Heart left ventricle (tissue), 13 donors: ENCODE measurements at regions not wholly inside any gene's neighbourhood (a gene's known extent, or its start where the extent isn't known, plus 50 kb on each side); places are given as distances from the start of the nearest gene placed in this dataset.

Experiments used
- POLR2A ChIP-seq, 2 donors: fragments of 450-650 bp; IDR thresholded peaks; one replicate each; pipeline ENCODE4 v1.6.1; 2017; ENCODE audit warnings: antibody characterized with exemption in 2 of 2, mild to moderate bottlenecking in 2 of 2, moderate library complexity in 2 of 2
- TF ChIP-seq, protein P1 (sequence below), 12 donors: fragments of 200-600 bp; sonication (generic) in 4 of 12; IDR thresholded peaks; one replicate each; pipeline versions ENCODE4 v1.5.0 to v1.8.0; 2018 to 2022; ENCODE audit warnings: antibody characterized with exemption in 12 of 12, mild to moderate bottlenecking in 5 of 12
- donor health status: ischemic (EF 13 %, LVEDD 7.1; RV severe dilation, severe dysfunction).
- donor health status: DM: no; HTN: yes; CAD: no.
- donor health status: DM: no; HTN: no; CAD: no.
- donor health status: ischemic (EF 25% LVEDD 6.9; RV normal size, moderate dysfunction).
- donor health status: ischemic (EF 25% LVEDD 5.7; RV mildly dilated, moderate dysfunction).
- donor health status: ischemic (EF 35%, LVEDD 5.7; RV mildly dilated, moderate dysfunction).
- donor health status: nonischemic (EF 11% LVEDD 7.7; RV severe dilation, severe dysfunction).
- donor health status: DM: yes; HTN: yes; CAD: no.
- donor health status: PGD.
- donor health status: ischemic (EF 29% LVEDD 5.4; RV normal size, mild dysfunction).
- donor health status: nonischemic (EF 23%, LVEDD 6.1; RV moderate dilation, normal function).

DNA sequence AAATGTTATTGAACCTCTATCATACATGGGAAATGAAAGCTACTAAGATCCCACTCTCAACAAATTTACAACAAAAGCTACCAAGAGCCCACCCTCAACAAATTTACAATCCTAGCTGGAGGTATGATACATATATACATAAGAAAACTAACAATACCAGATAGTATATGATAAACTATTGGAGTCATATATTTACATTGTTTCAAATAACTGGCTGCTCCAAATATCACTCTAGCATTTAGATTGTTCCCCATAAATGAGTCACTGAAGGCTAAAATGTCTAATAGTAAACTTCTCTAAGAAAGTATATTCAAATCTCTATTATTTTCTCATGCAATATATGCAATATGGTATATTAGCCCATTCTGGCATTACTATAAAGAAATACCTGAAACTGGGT, 151.1 kb downstream of the TMEM161B start:
- TF ChIP-seq, protein P1, sequence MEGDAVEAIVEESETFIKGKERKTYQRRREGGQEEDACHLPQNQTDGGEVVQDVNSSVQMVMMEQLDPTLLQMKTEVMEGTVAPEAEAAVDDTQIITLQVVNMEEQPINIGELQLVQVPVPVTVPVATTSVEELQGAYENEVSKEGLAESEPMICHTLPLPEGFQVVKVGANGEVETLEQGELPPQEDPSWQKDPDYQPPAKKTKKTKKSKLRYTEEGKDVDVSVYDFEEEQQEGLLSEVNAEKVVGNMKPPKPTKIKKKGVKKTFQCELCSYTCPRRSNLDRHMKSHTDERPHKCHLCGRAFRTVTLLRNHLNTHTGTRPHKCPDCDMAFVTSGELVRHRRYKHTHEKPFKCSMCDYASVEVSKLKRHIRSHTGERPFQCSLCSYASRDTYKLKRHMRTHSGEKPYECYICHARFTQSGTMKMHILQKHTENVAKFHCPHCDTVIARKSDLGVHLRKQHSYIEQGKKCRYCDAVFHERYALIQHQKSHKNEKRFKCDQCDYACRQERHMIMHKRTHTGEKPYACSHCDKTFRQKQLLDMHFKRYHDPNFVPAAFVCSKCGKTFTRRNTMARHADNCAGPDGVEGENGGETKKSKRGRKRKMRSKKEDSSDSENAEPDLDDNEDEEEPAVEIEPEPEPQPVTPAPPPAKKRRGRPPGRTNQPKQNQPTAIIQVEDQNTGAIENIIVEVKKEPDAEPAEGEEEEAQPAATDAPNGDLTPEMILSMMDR (IDR thresholded peaks at IDR 0.05): no peak
- TF ChIP-seq POLR2A (IDR thresholded peaks at IDR 0.05): no peak
